ENCODE measurements at regions not wholly inside any gene's neighbourhood (a gene's known extent, or its start where the extent isn't known, plus 50 kb on each side); places are given as distances from the start of the nearest gene placed in this dataset.
A peak's percentile ranks its signal among the peaks of the same experiment; 100 is the strongest.

DNA sequence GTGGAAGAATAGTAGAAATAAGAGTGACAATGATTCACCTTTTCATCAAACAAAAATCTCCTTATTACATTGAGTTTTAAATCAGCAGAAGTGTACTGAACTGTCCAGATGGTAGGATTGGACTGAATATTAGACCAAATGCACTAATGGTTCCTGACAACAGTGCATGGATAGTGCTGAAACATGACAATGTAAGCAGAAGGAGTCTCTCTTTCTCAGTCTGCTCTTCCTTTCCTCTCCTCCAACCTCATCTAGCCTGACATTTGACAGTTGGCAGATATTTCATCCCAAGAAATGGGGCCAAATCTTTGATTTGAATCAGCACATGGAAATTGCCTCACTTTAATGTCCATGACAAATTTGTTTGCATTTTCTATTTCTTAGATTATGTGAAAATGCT, 225.1 kb upstream of the PLSCR5 start:
- no peak overlapping the region for H3K27ac ChIP-seq (ENCODE audit: low read depth, low read length)
- H3K9me2 ChIP-seq (ENCODE audit: insufficient read depth), result no peaks in the 10 kb centered on the region
- no peak overlapping the region for H3K4me2 ChIP-seq (ENCODE audit: low read length)
- DNase-seq (ENCODE audit: low read depth, low spot score) (no peak), ATAC-seq (no peak)
- H3K36me3 ChIP-seq (ENCODE audit: control insufficient read depth in 1 of 2, insufficient read depth in 2 of 2, low read length in 2 of 2), result no peaks in the 10 kb centered on the region
- POLR2A ChIA-PET, result no interaction called here
- H3K79me2 ChIP-seq (ENCODE audit: insufficient read depth, low read length), result no peaks in the 10 kb centered on the region
- CTCF ChIA-PET, result no interaction called here
- intact Hi-C loops (cut with micrococcal nuclease), result no loop called here
- TF ChIP-seq, protein P1, sequence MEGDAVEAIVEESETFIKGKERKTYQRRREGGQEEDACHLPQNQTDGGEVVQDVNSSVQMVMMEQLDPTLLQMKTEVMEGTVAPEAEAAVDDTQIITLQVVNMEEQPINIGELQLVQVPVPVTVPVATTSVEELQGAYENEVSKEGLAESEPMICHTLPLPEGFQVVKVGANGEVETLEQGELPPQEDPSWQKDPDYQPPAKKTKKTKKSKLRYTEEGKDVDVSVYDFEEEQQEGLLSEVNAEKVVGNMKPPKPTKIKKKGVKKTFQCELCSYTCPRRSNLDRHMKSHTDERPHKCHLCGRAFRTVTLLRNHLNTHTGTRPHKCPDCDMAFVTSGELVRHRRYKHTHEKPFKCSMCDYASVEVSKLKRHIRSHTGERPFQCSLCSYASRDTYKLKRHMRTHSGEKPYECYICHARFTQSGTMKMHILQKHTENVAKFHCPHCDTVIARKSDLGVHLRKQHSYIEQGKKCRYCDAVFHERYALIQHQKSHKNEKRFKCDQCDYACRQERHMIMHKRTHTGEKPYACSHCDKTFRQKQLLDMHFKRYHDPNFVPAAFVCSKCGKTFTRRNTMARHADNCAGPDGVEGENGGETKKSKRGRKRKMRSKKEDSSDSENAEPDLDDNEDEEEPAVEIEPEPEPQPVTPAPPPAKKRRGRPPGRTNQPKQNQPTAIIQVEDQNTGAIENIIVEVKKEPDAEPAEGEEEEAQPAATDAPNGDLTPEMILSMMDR (IDR thresholded peaks at IDR 0.05 in 2 of 3, conservative IDR thresholded peaks at IDR 0.05 in 1 of 3; ENCODE audit: borderline replicate concordance in 1 of 3, insufficient read depth in 1 of 3, low read depth in 2 of 3, low read length in 2 of 3), result no peak
- TF ChIP-seq EGR1 (IDR thresholded peaks at IDR 0.05; ENCODE audit: low read depth) (no peak), ELF1 (IDR thresholded peaks at IDR 0.05; ENCODE audit: borderline replicate concordance, low read depth) (no peak), ZNF274 (IDR thresholded peaks at IDR 0.05; ENCODE audit: low read depth, low read length) (no peak), SIN3A (IDR thresholded peaks at IDR 0.05; ENCODE audit: low read depth) (no peak), CBX3 (IDR thresholded peaks at IDR 0.05; ENCODE audit: low read depth) (no peak)
- TF ChIP-seq, protein P2, sequence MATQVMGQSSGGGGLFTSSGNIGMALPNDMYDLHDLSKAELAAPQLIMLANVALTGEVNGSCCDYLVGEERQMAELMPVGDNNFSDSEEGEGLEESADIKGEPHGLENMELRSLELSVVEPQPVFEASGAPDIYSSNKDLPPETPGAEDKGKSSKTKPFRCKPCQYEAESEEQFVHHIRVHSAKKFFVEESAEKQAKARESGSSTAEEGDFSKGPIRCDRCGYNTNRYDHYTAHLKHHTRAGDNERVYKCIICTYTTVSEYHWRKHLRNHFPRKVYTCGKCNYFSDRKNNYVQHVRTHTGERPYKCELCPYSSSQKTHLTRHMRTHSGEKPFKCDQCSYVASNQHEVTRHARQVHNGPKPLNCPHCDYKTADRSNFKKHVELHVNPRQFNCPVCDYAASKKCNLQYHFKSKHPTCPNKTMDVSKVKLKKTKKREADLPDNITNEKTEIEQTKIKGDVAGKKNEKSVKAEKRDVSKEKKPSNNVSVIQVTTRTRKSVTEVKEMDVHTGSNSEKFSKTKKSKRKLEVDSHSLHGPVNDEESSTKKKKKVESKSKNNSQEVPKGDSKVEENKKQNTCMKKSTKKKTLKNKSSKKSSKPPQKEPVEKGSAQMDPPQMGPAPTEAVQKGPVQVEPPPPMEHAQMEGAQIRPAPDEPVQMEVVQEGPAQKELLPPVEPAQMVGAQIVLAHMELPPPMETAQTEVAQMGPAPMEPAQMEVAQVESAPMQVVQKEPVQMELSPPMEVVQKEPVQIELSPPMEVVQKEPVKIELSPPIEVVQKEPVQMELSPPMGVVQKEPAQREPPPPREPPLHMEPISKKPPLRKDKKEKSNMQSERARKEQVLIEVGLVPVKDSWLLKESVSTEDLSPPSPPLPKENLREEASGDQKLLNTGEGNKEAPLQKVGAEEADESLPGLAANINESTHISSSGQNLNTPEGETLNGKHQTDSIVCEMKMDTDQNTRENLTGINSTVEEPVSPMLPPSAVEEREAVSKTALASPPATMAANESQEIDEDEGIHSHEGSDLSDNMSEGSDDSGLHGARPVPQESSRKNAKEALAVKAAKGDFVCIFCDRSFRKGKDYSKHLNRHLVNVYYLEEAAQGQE (IDR thresholded peaks at IDR 0.05; ENCODE audit: low read depth), result no peak
- TF ChIP-seq, protein P3, sequence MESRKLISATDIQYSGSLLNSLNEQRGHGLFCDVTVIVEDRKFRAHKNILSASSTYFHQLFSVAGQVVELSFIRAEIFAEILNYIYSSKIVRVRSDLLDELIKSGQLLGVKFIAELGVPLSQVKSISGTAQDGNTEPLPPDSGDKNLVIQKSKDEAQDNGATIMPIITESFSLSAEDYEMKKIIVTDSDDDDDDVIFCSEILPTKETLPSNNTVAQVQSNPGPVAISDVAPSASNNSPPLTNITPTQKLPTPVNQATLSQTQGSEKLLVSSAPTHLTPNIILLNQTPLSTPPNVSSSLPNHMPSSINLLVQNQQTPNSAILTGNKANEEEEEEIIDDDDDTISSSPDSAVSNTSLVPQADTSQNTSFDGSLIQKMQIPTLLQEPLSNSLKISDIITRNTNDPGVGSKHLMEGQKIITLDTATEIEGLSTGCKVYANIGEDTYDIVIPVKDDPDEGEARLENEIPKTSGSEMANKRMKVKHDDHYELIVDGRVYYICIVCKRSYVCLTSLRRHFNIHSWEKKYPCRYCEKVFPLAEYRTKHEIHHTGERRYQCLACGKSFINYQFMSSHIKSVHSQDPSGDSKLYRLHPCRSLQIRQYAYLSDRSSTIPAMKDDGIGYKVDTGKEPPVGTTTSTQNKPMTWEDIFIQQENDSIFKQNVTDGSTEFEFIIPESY (IDR thresholded peaks at IDR 0.05; ENCODE audit: extremely low read depth, insufficient replicate concordance, low read length), result no peak
- TF ChIP-seq, protein P4, sequence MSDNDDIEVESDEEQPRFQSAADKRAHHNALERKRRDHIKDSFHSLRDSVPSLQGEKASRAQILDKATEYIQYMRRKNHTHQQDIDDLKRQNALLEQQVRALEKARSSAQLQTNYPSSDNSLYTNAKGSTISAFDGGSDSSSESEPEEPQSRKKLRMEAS (IDR thresholded peaks at IDR 0.05), result no peak
- H4K20me1 ChIP-seq (ENCODE audit: insufficient read depth), result no peaks in the 10 kb centered on the region
- no peaks in the 10 kb centered on the region for H3K4me1 ChIP-seq (ENCODE audit: control insufficient read depth in 1 of 2, insufficient read depth in 2 of 2, low read length in 2 of 2)
- H3K27me3 ChIP-seq (ENCODE audit: insufficient read depth, low read length), result no peaks in the 10 kb centered on the region
- no peak overlapping the region for H3K9ac ChIP-seq (ENCODE audit: low read length)
- H3K9me3 ChIP-seq (ENCODE audit: control insufficient read depth in 1 of 2, insufficient read depth in 1 of 2, low read depth in 1 of 2, low read length in 2 of 2), result no peaks in the 10 kb centered on the region
- no TSS peak for BruUV-seq (replicated peaks)
- RAD21 ChIA-PET (ENCODE audit: low non-redundant PET in 1 of 2, low total read pairs in 2 of 2, uncharacterized antibody in 2 of 2, unreplicated experiment in 2 of 2), result no interaction called here
- peak overlapping the region; percentile 39 for H2AFZ ChIP-seq (ENCODE audit: low read depth, low read length, poor library complexity, severe bottlenecking)
- no peak overlapping the region for H3K4me3 ChIP-seq (replicated peaks in 1 of 2; ENCODE audit: low read depth in 1 of 2, low read length in 2 of 2)
